NT2/D1 (cell line): ENCODE measurements at regions not wholly inside any gene's neighbourhood (a gene's known extent, or its start where the extent isn't known, plus 50 kb on each side); places are given as distances from the start of the nearest gene placed in this dataset.

Experiments used
- SUZ12 ChIP-seq: IDR thresholded peaks from 2 replicates; pipeline ENCODE4 v1.6.1; 2011; ENCODE audit not compliant: insufficient read length, insufficient read depth; ENCODE audit errors: extremely low read depth
- YY1 ChIP-seq: IDR thresholded peaks from 2 replicates; pipeline ENCODE4 v1.6.1; 2011; ENCODE audit not compliant: insufficient read length, insufficient read depth

DNA sequence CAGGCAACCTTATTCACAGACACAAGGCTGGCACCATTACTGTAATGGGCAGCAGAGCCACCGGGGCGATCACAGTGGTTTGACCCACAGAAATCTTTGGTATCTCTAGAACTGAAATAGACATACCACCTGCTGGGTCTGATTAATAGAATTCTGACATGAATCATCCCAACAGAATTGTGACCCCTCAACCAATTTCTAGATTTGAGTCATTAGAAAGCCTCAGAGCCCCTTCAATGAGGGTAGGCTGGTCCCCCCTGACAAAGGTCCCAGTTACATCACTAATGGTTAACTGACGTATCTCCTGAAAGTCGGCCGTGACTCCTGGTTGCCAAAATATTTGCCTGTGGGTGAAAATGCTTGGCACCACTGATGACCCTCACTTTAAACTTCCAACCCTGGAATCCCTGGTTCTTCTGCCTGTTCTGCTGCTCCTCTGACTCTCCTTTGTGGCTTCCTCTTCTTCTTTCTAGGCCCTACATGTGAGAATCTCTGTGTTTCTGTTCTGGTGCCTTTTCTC is 124.9 kb upstream of the ARID1B start:
- TF ChIP-seq YY1 = no peak
- no peak for TF ChIP-seq SUZ12
